ENCODE measurements at regions not wholly inside any gene's neighbourhood (a gene's known extent, or its start where the extent isn't known, plus 50 kb on each side); places are given as distances from the start of the nearest gene placed in this dataset.

DNA sequence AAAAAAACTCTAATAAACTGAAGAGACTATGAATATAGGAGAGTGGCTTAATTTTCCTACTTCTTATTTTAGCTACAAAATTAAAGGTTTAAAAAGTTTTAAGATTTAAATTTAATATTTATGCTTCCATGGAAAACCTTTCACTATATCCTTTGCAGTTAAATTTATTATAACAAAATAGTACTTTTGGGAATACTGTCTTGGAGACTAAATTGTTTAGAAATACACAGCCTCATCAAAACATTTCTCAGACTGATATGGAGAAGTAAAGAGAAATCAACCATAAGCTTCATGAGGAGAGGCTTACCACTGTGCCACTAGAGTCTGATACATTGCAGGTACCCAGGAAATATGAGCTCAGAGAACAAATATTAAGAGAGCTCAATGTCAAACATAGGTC lies 436.5 kb downstream of the KCTD12 start:
- Mint-ChIP-seq H3K36me3 (ENCODE audit: low read depth, unreplicated experiment) (peaks cover 4% of the 10 kb centered on the region), H3K4me1 (ENCODE audit: low read depth, unreplicated experiment) (no peaks in the 10 kb centered on the region), H3K27ac (ENCODE audit: unreplicated experiment) (no peak overlapping the region), H3K9me3 (ENCODE audit: unreplicated experiment) (peaks cover 14% of the 10 kb centered on the region), H3K27me3 (ENCODE audit: low read depth, unreplicated experiment) (no peaks in the 10 kb centered on the region), H3K4me3 (ENCODE audit: unreplicated experiment) (no peak overlapping the region)
- Histone ChIP-seq H3K4me3 (ENCODE audit: insufficient read depth, low read depth, low read length) (no peak overlapping the region), H3K27me3 (ENCODE audit: insufficient read depth, low read length) (no peaks in the 10 kb centered on the region), H3K9ac (ENCODE audit: low read length) (no peak overlapping the region), H2AFZ (ENCODE audit: low read depth, low read length) (no peak overlapping the region), H3K4me1 (ENCODE audit: insufficient read depth, low read length) (no peaks in the 10 kb centered on the region), H3K9me3 (ENCODE audit: insufficient read depth, low read depth, low read length) (peaks cover 4% of the 10 kb centered on the region), H4K20me1 (ENCODE audit: insufficient read depth, low read length) (no peaks in the 10 kb centered on the region), H3K36me3 (ENCODE audit: insufficient read depth, low read length) (no peaks in the 10 kb centered on the region), H3K27ac (ENCODE audit: low read depth, low read length) (no peak overlapping the region), H3K4me2 (ENCODE audit: low read length) (no peak overlapping the region), H3K79me2 (ENCODE audit: insufficient read depth, low read length) (no peaks in the 10 kb centered on the region)
- no peak for TF ChIP-seq EZH2 (IDR thresholded peaks at IDR 0.05; ENCODE audit: insufficient read depth, low read length)
- TF ChIP-seq, protein P1, sequence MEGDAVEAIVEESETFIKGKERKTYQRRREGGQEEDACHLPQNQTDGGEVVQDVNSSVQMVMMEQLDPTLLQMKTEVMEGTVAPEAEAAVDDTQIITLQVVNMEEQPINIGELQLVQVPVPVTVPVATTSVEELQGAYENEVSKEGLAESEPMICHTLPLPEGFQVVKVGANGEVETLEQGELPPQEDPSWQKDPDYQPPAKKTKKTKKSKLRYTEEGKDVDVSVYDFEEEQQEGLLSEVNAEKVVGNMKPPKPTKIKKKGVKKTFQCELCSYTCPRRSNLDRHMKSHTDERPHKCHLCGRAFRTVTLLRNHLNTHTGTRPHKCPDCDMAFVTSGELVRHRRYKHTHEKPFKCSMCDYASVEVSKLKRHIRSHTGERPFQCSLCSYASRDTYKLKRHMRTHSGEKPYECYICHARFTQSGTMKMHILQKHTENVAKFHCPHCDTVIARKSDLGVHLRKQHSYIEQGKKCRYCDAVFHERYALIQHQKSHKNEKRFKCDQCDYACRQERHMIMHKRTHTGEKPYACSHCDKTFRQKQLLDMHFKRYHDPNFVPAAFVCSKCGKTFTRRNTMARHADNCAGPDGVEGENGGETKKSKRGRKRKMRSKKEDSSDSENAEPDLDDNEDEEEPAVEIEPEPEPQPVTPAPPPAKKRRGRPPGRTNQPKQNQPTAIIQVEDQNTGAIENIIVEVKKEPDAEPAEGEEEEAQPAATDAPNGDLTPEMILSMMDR (IDR thresholded peaks at IDR 0.05; ENCODE audit: insufficient read depth, low read depth, low read length): no peak
- FAIRE-seq: no peak
- no peak for DNase-seq (ENCODE audit: low read depth)

DNA sequence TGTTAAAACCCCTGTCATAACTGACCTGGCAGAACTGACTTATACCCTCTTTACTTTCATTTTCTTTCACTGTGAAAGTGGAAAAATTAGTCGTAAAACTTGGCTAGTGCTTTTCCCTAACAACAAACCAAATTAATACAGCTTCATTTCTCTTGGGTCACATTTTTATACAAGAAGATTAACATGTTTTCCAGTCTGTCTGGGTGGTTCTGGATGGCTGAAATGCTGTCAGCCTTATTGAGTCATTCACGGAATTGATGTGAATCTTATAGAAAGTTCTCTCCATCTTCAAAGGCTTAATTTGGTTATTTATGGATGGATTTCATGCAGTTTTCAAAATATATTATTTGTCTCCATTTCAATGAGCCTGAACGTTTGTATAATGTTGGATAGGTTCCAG lies 440.0 kb downstream of the KCTD12 start:
- H3K9ac ChIP-seq (ENCODE audit: low read length): no peak overlapping the region
- no peaks in the 10 kb centered on the region for H3K9me3 ChIP-seq (ENCODE audit: insufficient read depth, low read depth, low read length)
- peaks cover 2% of the 10 kb centered on the region for H3K36me3 Mint-ChIP-seq (ENCODE audit: low read depth, unreplicated experiment)
- H3K9me3 Mint-ChIP-seq (ENCODE audit: unreplicated experiment): peaks cover 14% of the 10 kb centered on the region
- H3K4me2 ChIP-seq (ENCODE audit: low read length): no peak overlapping the region
- FAIRE-seq (no peak), DNase-seq (ENCODE audit: low read depth) (no peak)
- no peaks in the 10 kb centered on the region for H3K4me1 Mint-ChIP-seq (ENCODE audit: low read depth, unreplicated experiment)
- no peaks in the 10 kb centered on the region for H4K20me1 ChIP-seq (ENCODE audit: insufficient read depth, low read length)
- no peak overlapping the region for H3K4me3 ChIP-seq (ENCODE audit: insufficient read depth, low read depth, low read length)
- H3K4me3 Mint-ChIP-seq (ENCODE audit: unreplicated experiment): no peak overlapping the region
- H3K36me3 ChIP-seq (ENCODE audit: insufficient read depth, low read length): no peaks in the 10 kb centered on the region
- H3K27ac Mint-ChIP-seq (ENCODE audit: unreplicated experiment): no peak overlapping the region
- H2AFZ ChIP-seq (ENCODE audit: low read depth, low read length): no peak overlapping the region
- H3K27ac ChIP-seq (ENCODE audit: low read depth, low read length): no peak overlapping the region
- no peak for TF ChIP-seq EZH2 (IDR thresholded peaks at IDR 0.05; ENCODE audit: insufficient read depth, low read length)
- TF ChIP-seq, protein P1 (IDR thresholded peaks at IDR 0.05; ENCODE audit: insufficient read depth, low read depth, low read length): no peak
- no peaks in the 10 kb centered on the region for H3K27me3 ChIP-seq (ENCODE audit: insufficient read depth, low read length)
- no peaks in the 10 kb centered on the region for H3K79me2 ChIP-seq (ENCODE audit: insufficient read depth, low read length)
- H3K4me1 ChIP-seq (ENCODE audit: insufficient read depth, low read length): no peaks in the 10 kb centered on the region
- no peaks in the 10 kb centered on the region for H3K27me3 Mint-ChIP-seq (ENCODE audit: low read depth, unreplicated experiment)

DNA sequence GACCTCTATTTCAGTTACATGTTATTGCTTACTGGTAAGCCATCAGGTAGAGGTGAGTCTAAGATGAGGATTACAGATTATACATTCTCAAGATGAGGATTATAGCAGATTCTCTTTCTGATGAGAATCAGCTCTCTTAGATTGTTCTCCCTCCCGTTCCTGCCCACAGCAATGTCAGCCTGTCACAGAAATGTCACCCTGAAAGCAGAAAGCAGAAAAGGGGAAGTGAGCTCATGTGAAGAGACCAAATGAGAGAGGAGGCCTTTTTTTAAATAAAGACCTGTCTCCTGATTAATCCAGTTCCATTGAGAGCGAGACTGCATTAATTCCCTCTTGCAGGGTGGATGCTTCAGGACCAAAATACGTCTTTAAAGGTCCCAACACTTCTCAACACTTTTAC lies 445.6 kb downstream of the KCTD12 start:
- Histone ChIP-seq H3K36me3 (ENCODE audit: insufficient read depth, low read length) (no peaks in the 10 kb centered on the region), H3K27ac (ENCODE audit: low read depth, low read length) (no peak overlapping the region), H4K20me1 (ENCODE audit: insufficient read depth, low read length) (no peaks in the 10 kb centered on the region), H3K4me2 (ENCODE audit: low read length) (no peak overlapping the region), H2AFZ (ENCODE audit: low read depth, low read length) (no peak overlapping the region), H3K9ac (ENCODE audit: low read length) (no peak overlapping the region), H3K4me1 (ENCODE audit: insufficient read depth, low read length) (no peaks in the 10 kb centered on the region), H3K27me3 (ENCODE audit: insufficient read depth, low read length) (no peaks in the 10 kb centered on the region), H3K9me3 (ENCODE audit: insufficient read depth, low read depth, low read length) (no peaks in the 10 kb centered on the region), H3K4me3 (ENCODE audit: insufficient read depth, low read depth, low read length) (no peak overlapping the region), H3K79me2 (ENCODE audit: insufficient read depth, low read length) (no peaks in the 10 kb centered on the region)
- Mint-ChIP-seq H3K27me3 (ENCODE audit: low read depth, unreplicated experiment) (no peaks in the 10 kb centered on the region), H3K4me1 (ENCODE audit: low read depth, unreplicated experiment) (no peaks in the 10 kb centered on the region), H3K36me3 (ENCODE audit: low read depth, unreplicated experiment) (no peaks in the 10 kb centered on the region), H3K4me3 (ENCODE audit: unreplicated experiment) (no peak overlapping the region), H3K27ac (ENCODE audit: unreplicated experiment) (no peak overlapping the region), H3K9me3 (ENCODE audit: unreplicated experiment) (peaks cover 7% of the 10 kb centered on the region)
- TF ChIP-seq EZH2 (IDR thresholded peaks at IDR 0.05; ENCODE audit: insufficient read depth, low read length): no peak
- TF ChIP-seq, protein P1 (IDR thresholded peaks at IDR 0.05; ENCODE audit: insufficient read depth, low read depth, low read length): no peak
- FAIRE-seq: no peak
- DNase-seq (ENCODE audit: low read depth): no peak
